ENCODE measurements at regions not wholly inside any gene's neighbourhood (a gene's known extent, or its start where the extent isn't known, plus 50 kb on each side); places are given as distances from the start of the nearest gene placed in this dataset.

DNA sequence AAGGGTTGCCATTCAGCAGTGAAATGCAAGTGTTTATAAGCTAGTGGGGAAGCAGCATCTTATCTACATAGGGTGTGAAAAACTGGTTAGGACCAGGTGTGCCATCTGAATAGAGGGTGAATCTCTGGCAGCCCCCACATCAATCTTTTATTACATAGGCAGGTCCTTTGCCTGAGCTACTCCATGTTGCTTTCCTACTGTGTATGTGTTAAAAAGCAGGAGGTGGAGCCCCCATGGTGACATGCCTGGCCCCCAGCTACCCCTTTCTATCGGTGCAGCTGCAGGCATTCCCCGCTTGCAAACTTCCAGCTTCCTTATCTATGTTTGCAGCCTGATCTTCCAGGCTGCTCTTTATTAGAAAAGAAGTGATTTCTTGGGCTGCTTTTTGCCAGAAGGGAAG, 353.5 kb downstream of the SPATA31D1 start:
- DNase-seq = no peak
- in situ Hi-C loops (cut with MboI; ENCODE audit: low pct_unique_long_range_greater_than_20kb, low sequenced_read_pairs) = no loop called here

DNA sequence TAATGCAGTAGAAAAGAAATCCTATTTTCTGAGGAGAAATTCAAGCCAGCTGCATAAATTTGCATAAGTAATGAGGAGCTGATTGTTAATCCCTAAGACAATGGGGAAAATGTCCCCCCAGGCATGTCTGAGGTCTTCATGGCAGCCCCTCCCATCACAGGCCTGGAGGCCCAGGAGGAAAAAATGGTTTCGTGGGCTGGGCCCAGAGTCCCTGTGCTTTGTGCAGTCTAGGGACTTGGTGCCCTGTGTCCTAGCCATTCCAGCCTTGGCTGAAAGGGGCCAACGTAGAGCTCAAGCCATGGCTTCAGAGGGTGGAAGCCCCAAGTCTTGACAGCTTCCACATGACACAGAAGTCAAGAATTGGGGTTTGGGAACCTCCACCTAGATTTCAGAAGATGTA, 357.5 kb downstream of the SPATA31D1 start:
- in situ Hi-C loops (cut with MboI; ENCODE audit: low pct_unique_long_range_greater_than_20kb, low sequenced_read_pairs) = no loop called here
- DNase-seq = no peak

DNA sequence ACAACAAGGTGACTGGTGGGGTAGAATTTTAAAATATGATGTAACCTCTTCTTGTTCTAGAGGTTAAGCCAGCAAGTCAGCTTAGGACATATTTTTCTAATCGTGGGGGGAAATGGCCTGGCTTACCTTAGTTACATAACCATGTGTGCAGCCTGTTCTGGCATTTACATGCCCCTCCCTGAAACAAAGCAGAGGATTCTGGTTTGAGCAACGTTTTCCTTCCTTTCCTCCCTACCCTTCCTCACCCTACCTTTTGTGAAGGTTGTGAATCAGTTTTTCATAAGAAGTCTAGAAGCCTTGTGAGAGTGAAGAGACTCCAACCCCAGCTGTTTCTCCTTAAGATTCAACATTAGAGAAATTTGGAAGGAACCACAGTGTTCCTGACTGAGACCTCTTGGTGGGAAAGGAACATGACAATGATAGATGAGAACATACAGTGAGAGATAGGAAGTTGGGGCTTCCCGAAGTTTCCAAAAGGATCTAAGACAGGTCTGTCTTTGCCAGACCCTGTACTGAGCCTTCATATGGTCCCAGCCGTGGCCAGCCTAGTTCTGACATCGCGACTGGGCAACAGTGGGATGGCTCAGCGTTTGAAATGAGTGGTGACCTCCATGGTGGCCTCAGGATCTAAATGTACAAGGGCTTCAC, 365.2 kb downstream of the SPATA31D1 start:
- no peak for DNase-seq
- in situ Hi-C loops (cut with MboI; ENCODE audit: low pct_unique_long_range_greater_than_20kb, low sequenced_read_pairs) = no loop called here

DNA sequence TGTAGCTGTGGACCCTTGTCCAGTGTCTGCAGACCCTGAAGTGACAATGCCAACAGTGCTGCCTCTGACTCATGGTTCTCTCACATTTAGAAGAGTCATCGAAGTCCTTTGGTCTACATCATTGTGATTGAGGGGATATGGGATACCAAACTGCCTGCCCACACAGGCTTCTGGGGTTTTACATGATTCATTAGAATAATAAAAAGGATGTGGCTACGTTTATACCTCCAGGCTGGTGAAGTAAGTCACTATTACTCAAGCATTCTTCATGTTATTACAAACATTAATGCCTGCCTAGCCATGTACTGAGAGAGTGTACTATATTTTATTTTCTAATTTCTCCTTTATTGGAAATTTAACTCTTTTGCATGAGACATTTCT, 365.7 kb downstream of the SPATA31D1 start:
- in situ Hi-C loops (cut with MboI; ENCODE audit: low pct_unique_long_range_greater_than_20kb, low sequenced_read_pairs) = no loop called here
- no peak for DNase-seq

DNA sequence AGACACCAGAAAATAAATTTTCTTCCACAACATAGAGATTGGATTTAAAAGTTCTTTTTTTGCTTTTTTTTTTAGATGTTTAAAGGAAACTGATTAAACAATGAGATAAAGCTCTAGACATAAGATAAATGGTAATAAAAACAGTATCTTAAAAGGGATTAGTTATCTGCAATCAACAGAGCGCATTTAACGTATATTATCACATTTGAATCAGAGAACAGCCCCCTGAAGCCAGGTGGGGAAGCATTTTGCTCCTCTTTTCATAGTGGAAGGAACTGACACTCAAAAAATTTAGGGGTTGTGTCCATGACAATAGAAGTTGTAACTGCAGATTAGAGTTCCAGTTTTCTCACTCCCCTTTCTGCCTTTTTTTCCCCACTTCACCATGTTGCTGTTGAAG, 367.6 kb downstream of the SPATA31D1 start:
- in situ Hi-C loops (cut with MboI; ENCODE audit: low pct_unique_long_range_greater_than_20kb, low sequenced_read_pairs) = no loop called here
- DNase-seq = no peak

DNA sequence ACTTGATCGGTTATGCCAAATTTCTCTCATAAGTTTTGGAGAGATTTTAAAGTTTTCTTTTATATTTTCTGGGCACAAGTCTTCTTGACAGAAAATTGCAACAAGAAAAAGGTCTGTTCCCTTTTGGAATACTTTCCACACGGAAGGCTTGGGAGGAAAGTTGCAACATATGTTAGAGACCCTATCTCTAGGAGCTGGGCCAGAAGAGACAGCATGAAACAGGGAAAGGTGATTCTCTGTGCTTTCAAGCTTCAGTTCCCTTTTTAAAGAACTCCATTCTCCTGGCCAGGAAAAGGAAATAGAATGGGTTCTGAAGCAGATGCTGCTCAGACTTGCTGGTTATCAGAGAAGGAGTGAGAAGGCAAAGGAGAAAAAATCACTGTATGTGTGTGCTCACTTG, 368.3 kb downstream of the SPATA31D1 start:
- in situ Hi-C loops (cut with MboI; ENCODE audit: low pct_unique_long_range_greater_than_20kb, low sequenced_read_pairs) = no loop called here
- DNase-seq = no peak

DNA sequence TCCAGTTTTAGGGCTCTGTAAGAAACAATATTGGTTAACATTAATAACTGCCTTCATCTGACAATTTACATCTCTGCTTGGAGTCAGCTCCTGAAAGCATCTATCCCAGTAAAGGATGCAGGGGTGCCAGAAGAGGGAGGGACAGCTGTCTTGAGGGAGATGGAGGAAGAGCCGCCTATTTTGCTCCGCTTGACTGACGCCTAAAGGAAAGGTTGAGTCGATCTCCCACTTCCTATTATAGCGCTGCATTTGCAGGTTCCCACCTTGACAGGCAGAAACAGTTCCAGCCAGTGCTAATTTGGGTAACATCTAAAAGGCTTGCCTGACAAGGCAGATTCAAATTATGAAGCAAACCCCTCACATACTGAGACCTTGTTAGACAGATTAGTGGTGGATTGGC, 374.6 kb downstream of the SPATA31D1 start:
- in situ Hi-C loops (cut with MboI; ENCODE audit: low pct_unique_long_range_greater_than_20kb, low sequenced_read_pairs) = no loop called here
- no peak for DNase-seq

DNA sequence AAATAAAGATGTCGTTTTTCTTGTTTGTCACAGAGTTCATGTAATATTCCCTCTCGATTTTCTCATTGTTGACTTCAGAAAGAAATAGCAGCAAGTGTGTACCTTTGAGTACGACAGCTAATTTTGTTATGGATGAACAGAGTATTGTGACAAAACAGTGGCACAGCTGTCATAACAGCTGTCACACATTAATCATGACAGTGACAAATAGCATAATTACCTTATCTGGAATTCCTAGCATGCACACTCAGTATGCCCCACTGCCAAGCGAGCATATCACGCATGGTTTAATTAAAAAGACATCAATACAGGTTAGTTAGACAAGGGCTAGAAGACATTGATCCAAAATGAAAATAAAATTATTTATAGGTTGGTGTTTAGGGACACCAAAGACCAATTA, 375.1 kb downstream of the SPATA31D1 start:
- in situ Hi-C loops (cut with MboI; ENCODE audit: low pct_unique_long_range_greater_than_20kb, low sequenced_read_pairs) = no loop called here
- DNase-seq = no peak

DNA sequence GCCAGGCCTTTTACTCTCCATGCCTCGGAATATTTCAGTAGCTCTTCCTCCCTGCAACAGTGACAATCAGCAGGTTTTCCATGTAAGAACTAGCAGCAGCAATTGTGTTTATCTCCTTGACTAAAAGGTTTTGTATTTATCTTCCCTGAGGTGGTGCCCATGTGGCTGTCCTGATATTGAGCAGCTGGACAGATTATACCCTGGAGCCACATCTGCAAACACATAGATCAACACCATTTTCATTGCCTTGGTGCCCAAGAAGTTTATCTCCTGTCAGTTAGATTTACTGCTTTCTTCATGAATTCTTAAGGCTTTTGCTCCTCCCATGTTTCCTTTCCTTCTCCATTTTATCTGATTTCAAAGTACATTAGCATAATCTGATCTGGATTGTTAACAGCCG, 378.4 kb downstream of the SPATA31D1 start:
- in situ Hi-C loops (cut with MboI; ENCODE audit: low pct_unique_long_range_greater_than_20kb, low sequenced_read_pairs) = no loop called here
- no peak for DNase-seq

DNA sequence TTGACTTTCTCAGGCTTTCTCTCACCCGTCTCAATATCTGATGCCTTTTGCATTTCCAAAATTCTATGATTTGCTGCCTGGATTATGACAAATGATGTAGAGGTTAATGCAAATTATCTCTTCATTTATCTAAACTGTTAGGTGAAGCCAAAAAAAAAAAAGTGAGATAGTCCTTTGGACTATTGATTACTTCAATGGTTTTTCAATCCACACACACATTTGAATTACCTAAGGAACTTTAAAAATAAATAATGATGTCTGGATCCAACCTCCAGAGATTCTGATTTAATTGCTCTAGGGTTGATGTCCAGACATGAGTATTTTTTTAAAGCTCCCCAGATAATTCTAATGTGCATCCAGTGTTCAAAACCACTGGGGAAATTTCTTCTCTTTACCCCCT, 379.4 kb downstream of the SPATA31D1 start:
- in situ Hi-C loops (cut with MboI; ENCODE audit: low pct_unique_long_range_greater_than_20kb, low sequenced_read_pairs) = no loop called here
- DNase-seq = no peak

DNA sequence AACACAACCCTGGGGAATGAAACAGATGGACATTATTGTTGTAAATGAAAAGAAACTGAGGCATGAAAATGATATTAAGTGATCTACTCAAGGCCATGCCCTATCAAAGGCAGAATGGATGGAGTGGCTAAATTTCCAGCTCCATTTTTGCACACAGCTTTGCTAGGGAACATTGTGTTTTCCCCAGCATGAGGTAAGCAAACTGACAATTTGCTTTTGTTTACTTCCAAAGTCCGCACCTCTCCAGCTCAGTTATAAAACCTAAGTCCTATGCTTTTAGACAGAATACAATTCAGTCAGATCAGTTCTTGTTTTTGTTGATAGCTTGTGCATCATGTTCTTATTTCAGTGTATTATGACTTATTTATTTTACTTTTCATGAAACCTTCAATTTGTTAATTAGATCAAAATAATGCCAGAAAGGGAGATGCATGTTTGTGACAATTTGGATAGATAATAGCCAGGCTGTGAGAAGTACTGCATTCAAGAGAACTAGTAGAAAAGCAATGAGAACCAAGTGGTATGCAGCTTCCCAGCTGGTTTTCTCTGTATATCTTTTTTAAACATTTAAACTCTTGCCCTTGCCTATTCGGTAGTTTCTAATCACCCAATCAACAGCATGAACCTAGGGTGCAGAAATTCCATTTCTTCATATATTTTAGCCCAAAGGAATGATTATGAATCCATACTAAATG, 380.8 kb downstream of the SPATA31D1 start:
- in situ Hi-C loops (cut with MboI; ENCODE audit: low pct_unique_long_range_greater_than_20kb, low sequenced_read_pairs) = no loop called here
- no peak for DNase-seq

DNA sequence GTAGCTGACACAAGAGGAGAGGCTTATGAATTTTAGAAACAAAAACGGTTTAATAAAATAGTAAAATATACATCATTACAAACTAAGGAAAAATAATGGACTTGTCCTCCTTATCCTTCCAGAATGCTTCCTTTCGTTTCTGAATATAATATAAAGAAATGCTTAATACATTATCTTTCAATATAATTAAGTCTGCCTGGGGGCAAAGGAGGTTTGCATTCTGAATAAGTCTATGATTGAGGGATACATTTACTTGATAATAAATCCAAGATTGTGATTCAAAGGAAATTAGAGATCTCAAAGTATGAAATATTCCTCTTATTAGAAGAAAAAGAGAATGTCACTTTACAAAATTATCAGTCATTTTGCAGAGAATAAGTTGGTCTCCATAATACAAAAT, 386.5 kb downstream of the SPATA31D1 start:
- in situ Hi-C loops (cut with MboI; ENCODE audit: low pct_unique_long_range_greater_than_20kb, low sequenced_read_pairs) = no loop called here
- DNase-seq = no peak

DNA sequence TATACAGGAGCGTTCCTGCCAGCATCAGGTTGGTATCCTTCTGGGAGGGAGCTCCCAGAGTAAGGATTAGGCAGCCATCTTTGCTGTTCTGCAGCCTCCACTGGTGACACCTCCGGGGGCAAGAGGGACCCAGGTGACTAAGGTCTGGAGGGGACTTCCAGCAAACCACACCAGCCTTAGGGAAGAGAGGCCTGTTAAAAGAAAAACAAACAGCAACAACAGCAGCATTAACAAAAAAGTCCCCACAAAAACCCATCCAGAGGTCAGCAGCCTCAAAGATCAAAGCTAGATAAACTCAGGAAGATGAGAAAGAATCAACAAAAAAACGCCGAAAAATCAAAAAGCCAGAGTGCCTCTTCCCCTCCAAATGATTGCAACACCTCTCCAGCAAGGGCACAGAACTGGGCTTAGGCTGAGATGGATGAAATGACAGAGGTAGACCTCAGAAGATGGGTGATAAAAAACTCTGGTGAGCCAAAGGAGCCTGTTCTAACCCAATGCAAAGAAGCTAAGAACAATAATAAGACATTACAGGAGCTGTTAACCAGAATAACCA, 388.2 kb downstream of the SPATA31D1 start:
- in situ Hi-C loops (cut with MboI; ENCODE audit: low pct_unique_long_range_greater_than_20kb, low sequenced_read_pairs) = no loop called here
- DNase-seq = no peak

DNA sequence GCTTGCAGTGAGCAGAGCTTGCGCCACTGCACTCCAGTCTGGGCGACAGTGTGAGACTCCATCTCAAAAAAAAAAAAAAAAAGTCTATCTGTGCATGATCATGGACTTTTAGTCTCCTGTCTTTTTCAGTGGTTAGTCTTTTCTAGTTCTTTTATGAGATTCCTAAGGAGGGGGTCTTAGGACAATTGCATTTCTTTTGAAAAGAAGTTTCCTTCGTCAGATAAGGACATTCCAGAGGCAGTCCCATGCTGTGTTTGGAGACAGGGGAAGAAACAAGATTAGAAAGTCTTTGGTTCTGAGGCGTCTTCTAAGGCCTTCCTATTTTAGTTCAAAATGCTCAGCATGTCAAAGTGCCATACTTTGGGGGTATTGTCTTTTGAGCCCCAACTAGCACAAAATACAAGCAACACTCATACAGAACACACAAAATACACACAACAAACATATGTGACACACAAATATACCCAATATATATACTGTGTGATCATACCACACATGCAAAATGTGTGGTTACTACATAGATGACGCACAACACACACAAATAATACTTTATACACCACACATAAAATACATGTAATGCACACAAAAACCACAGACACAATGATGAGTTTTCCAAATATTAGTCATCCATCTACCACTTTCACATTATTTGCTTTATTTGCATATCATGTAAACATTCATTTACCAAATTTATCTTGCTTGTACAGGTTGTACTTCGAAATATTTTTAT, 394.5 kb downstream of the SPATA31D1 start:
- in situ Hi-C loops (cut with MboI; ENCODE audit: low pct_unique_long_range_greater_than_20kb, low sequenced_read_pairs) = no loop called here
- DNase-seq = no peak

DNA sequence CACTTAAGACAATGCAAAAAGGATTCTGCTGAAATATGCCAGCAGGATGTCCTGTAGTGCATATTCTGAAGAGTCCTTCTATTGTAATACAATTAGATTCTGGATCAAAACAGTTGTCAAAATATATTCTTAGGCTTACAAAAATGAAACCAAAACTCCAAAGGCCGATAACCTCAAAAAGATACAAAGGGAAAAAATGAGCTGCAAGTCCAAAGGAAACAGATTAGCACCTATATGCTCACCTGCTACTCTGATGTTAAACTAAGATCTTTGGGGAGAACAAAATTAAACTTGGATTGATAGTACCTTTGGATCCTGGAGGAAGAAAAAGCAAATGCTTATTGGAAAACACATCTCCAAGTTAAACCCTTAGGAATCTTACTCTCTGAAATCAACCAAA, 397.1 kb downstream of the SPATA31D1 start:
- in situ Hi-C loops (cut with MboI; ENCODE audit: low pct_unique_long_range_greater_than_20kb, low sequenced_read_pairs) = no loop called here
- no peak for DNase-seq

DNA sequence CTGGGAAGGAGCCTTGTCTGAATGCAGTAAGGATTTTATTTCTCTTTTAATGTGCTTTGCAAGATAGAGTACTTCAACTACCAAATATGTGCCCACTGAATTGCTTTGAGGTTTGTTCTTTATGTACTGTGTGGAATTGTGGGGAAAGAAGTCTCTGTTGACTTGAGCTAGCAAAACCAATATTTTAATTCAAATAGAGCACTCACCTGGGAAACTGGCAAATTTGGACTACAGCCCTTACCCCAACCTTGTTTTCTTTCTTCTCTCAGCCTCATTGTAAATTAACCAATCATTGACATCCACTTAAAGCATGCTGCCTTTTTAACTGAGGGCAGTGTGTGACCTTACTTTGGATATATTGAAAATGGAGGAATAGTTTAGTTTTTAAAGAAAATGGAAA, 409.0 kb downstream of the SPATA31D1 start:
- in situ Hi-C loops (cut with MboI; ENCODE audit: low pct_unique_long_range_greater_than_20kb, low sequenced_read_pairs) = no loop called here
- DNase-seq = no peak

DNA sequence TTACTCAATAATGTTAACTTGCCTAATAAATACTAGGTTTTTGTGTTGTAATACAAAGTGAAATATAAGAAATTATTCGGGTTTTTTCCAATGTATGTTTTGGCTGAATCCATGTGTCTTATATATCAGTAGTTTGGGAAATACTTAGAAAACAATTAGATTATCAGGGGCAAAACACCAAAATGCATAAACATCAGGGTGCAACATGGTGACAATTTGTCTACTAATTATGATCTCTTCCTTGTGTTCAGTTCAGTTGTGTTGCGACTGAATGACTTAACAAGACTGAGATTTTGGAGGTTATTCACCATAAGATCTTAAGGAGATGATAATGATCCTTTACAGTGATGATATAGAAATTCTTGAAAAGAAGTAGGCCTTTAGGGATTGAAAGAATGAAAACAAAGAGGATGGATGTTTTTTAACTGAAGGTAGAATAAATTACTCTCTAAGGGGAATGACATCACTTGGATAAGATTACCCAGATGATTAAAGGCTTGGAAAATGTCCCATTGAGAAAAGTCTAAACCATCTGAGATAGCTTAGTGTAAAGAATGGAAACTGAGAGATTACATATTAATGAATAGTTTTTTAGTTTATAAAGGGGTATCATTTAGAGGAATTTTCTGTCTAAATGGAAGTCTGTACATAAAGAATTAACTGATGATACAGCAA, 415.8 kb downstream of the SPATA31D1 start:
- in situ Hi-C loops (cut with MboI; ENCODE audit: low pct_unique_long_range_greater_than_20kb, low sequenced_read_pairs) = no loop called here
- DNase-seq = no peak

DNA sequence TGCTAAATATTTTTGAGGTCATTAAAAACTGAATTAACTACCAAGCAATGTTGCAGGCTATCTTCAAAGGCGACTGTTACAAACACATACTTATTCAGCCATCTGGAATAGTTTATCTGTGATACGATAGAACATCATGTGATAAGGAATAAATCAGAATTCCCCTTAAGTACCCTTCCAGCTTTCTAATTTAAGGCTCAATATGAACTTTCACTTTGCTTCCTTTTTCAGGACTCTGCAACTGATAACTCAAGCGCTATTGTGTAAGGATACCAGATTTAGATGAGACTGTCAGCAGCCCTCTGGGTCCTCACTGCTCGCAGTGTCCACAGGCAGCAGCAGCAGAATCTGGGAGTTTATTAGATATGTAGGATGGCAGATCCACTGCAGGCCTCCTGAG, 416.3 kb downstream of the SPATA31D1 start:
- in situ Hi-C loops (cut with MboI; ENCODE audit: low pct_unique_long_range_greater_than_20kb, low sequenced_read_pairs) = no loop called here
- no peak for DNase-seq

DNA sequence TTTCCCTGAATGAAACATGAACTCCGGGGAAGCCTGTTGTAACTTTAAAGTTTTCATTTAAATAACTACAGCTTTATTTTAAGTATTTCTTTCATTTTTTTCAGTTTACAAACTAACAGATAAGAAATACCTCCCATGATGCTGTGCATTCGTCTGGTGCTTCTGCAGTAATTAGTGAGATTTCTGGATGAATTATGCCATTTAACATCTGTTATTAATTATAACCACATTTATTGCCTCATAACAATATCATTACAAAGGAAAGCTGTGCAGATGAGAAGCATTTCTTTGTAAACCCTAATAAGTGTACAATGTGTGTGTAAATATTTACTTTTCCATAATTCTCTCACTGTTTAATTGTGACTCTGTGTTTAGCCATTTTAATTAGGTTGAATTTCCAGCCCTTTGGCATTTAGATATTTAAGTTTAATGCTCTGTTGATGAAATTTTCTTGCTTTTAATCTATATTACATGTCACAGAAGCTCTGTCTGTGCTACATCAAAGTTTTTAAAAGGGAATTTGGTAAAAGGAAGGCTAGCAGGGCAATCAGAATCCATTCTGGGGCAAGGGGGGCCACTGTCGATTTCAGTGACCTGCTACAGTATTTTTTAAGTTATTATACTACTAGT, 418.0 kb downstream of the SPATA31D1 start:
- in situ Hi-C loops (cut with MboI; ENCODE audit: low pct_unique_long_range_greater_than_20kb, low sequenced_read_pairs) = no loop called here
- DNase-seq = no peak
